NCI-H526 (cell line): ENCODE measurements at regions not wholly inside any gene's neighbourhood (a gene's known extent, or its start where the extent isn't known, plus 50 kb on each side); places are given as distances from the start of the nearest gene placed in this dataset.

ENCODE experiments used
- DNase-seq, 2 experiments: peaks; one replicate each; lab custom pipeline; 2025; lab: John Stamatoyannopoulos, UW

DNA sequence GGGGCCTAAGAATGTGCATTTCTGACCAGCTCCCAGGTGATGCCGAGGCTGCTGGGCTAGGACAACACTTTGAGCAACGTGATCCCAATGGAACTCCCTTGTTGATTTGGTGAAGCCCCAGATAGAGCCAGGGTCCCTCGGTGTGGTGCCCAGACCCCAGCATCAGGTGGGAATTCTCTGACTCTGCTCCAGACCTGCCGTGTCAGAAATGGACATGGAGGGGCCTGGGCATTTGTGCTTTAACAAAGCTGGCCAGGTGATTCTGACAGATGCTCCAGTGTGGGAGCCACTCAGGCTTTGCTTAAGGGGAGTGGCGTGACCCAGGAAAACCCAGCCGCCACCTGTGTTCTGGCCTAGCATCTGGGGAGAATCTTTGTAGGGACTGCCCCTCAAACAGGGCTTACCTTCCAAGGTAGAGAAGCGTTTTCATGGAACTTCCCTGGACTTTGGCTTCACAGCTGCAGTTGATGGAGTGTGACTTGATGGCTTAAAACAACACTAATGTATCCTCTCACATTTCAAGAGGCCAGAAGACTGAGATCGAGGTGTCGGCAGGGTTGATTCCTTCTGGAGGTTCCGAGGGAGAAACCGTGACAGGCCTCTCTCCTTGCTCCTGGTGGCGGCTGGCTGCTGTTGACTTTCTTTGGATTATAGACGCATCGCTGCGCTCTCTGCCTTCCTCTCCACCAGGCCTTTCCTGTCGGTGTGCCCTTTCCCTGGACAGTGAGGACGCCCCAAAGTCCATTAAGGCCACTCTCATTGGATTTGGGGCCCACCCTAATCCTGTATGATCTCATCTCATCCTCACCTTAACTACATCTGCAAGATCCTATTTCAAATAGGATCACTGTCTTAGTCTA is 57.0 kb upstream of the HDAC4 start:
- DNase-seq = no peak

DNA sequence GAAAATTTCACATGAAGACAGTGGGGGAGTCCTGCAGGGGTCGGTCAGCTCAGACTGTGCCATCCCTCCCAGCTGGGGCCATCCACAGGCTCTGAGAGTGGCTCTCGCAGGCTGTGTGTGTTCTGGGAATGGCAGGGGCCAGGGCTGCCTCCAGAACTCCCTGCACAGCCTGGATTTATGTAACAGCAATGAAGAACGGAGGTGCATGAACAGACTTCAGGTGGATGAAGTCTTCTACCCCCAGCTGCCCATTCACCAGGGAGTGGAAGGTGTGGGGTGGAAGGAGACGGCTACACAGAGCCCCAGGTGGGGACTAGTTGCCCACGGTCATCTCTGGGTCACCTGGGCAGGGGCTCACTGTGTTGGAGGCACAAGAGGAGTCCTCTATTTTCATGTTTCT is 56.1 kb upstream of the HDAC4 start:
- DNase-seq = no peak

DNA sequence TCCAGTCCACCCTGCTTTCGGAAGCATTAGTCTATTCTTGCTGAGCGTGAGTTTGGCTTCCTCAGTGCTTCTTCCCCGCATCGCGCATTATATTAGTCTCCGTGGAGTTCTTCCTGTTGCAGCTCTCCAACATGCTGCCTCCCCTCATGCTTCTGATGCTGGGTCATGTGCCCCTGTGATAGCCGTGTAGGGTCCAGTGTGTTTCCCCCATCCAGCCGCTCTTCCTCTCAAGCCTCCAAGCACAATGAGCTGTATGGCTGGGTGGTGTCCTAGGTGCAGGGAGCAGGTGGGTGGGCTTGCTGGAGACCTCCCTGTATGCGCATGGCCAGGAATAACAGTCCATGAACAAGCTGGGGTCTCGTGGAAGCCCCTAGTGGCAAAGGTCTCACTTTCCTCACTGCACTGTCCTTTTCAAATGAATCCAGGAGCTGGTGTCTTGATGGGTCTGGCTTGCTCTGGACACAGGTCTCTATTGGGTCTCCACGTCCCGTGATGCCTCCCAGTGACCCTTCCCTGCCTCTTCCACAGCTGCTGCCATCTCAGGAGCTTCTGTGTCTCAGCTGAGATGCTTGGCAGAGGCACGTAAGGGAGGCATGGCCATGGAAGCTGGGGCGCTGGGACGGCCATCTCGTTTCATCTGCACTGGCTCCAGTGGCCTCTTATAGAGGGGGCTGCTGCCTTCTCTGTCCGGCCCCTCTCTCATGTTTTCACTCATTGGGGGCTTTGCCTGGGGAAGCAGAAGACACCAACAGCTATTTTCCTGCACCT is 54.8 kb upstream of the HDAC4 start:
- no peak for DNase-seq

DNA sequence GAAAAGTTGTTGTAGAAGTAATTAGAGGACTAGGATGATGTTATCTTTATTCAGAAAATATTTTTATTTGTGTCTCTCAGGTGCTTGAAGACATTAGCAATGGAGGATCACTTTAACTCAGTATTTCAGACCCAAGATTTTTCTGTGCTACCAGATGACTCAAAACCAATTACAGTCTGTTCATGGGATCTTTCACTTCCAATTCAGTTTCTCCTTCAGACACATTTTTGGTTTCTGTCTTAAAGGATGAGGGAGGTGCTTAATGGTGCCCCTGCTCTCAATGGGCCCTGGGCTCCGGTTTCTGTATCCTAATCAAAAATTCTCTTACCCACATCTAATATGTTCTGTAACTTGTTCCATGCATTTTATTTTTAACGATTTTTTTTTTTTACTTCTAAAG is 53.7 kb upstream of the HDAC4 start:
- DNase-seq = no peak
